Epithelial cell of proximal tubule (primary cell): ENCODE measurements at regions not wholly inside any gene's neighbourhood (a gene's known extent, or its start where the extent isn't known, plus 50 kb on each side); places are given as distances from the start of the nearest gene placed in this dataset.

Experiments
- DNase-seq: peaks from one replicate; pipeline ENCODE4 v3.0.0-alpha.2; 2011; ENCODE audit warnings: low read depth
- H3K4me3 ChIP-seq: 2 replicates; pipeline ENCODE4 v1.5.1; 2011; ENCODE audit warnings: low read depth, mild to moderate bottlenecking, low read length
- CTCF ChIP-seq: conservative IDR thresholded peaks from 2 replicates; pipeline ENCODE4 v1.5.1; 2012; ENCODE audit warnings: low read depth, mild to moderate bottlenecking, low read length

GRCh38 chr14:50020184-50020583 lies 96.2 kb downstream of the VCPKMT start:
- no peak for TF ChIP-seq CTCF
- no peak overlapping the region for H3K4me3 ChIP-seq
- DNase-seq = no peak

- TF ChIP-seq CTCF = no peak
- no peak for DNase-seq
- H3K4me3 ChIP-seq = no peak overlapping the region
These were observed 95.6 kb downstream of the VCPKMT start for GRCh38 chr14:50020799-50021198.

GRCh38 chr14:50021261-50022031 lies 94.9 kb downstream of the VCPKMT start:
- H3K4me3 ChIP-seq = no peak overlapping the region
- DNase-seq = no peak
- TF ChIP-seq CTCF = no peak

- no peak for DNase-seq
- no peak for TF ChIP-seq CTCF
- no peak overlapping the region for H3K4me3 ChIP-seq
These were observed 93.7 kb downstream of the VCPKMT start for GRCh38 chr14:50022661-50023060.

- TF ChIP-seq CTCF = no peak
- no peak overlapping the region for H3K4me3 ChIP-seq
- DNase-seq = no peak
These were observed 92.5 kb downstream of the VCPKMT start for GRCh38 chr14:50023671-50024490.

- no peak for TF ChIP-seq CTCF
- no peak for DNase-seq
- H3K4me3 ChIP-seq = no peak overlapping the region
These were observed 91.3 kb downstream of the VCPKMT start for GRCh38 chr14:50025073-50025472.
